ENCODE measurements at regions not wholly inside any gene's neighbourhood (a gene's known extent, or its start where the extent isn't known, plus 50 kb on each side); places are given as distances from the start of the nearest gene placed in this dataset.

DNA sequence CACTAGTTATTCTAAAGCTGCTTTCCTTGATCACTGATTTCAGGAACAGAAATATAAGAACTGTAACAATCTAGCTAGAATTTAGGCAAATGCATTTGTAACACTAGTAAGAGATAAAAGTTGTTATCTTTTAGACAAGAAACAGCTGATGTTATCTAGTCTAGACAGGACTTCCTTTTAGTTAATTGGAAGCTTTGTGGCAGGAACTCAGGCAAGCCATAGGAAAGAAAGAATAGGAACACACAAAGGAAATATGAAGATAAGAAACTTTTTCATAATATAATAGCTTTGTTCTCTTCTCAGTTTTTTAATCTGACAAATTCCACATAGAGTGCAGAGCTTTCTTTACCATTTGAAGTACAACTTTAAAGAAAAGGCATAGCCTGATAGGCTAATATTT, 59.0 kb upstream of the AGR3 start:
- ATAC-seq (ENCODE audit: low read depth) = no peak
- peaks cover 10% of the 10 kb centered on the region for H3K4me1 Mint-ChIP-seq

GRCh38 chr7:16942929-16943509, 61.2 kb upstream of the AGR3 start:
- Histone ChIP-seq H3K4me1 (ENCODE audit: control insufficient read depth in 2 of 2, insufficient read depth in 2 of 2, low read length in 2 of 2) (peaks cover 0 to 3% of the 10 kb centered on the region in 2 donors), H2AFZ (ENCODE audit: insufficient read depth, low read depth, low read length, poor library complexity, severe bottlenecking) (no peak overlapping the region), H3K4me2 (replicated peaks; ENCODE audit: low read depth, low read length, poor library complexity, severe bottlenecking) (no peak overlapping the region), H3K9me3 (ENCODE audit: control extremely low read depth in 1 of 3, control insufficient read depth in 2 of 3, insufficient read depth in 1 of 3, low read length in 2 of 3) (peaks cover 0 to 15% (median 4%) of the 10 kb centered on the region in 3 donors), H4K20me1 (ENCODE audit: control insufficient read depth, insufficient read depth, low read length, poor library complexity, severe bottlenecking) (no peaks in the 10 kb centered on the region), H3K36me3 (replicated peaks in 1 of 2; ENCODE audit: control extremely low read depth in 1 of 2, control insufficient read depth in 1 of 2, extremely low read depth in 1 of 2, insufficient read depth in 2 of 2, low read length in 1 of 2) (no peaks in the 10 kb centered on the region), H3K4me3 (ENCODE audit: control extremely low read depth in 1 of 5, extremely low read depth in 1 of 5, insufficient read depth in 1 of 5, low read depth in 2 of 5, low read length in 4 of 5) (no peak overlapping the region), H3K27ac (ENCODE audit: low read length in 2 of 2) (no peak overlapping the region), H3K79me2 (ENCODE audit: control insufficient read depth, insufficient read depth, low read length) (no peaks in the 10 kb centered on the region), H3K9ac (ENCODE audit: low read length) (no peak overlapping the region), H3K27me3 (replicated peaks in 1 of 4; ENCODE audit: control extremely low read depth in 1 of 4, control insufficient read depth in 3 of 4, insufficient read depth in 4 of 4, low read length in 3 of 4) (no peaks in the 10 kb centered on the region)
- DNase-seq (no peak), ATAC-seq (ENCODE audit: low read depth) (no peak)
- POLR2A ChIA-PET = no interaction called here
- Mint-ChIP-seq H3K9me3 (ENCODE audit: insufficient read depth) (peaks cover 7% of the 10 kb centered on the region), H3K27me3 (no peaks in the 10 kb centered on the region), H3K27ac (no peak overlapping the region), H3K4me3 (no peak overlapping the region), H3K4me1 (peaks cover 10% of the 10 kb centered on the region)
- intact Hi-C loops (cut with micrococcal nuclease) = no loop called here
- CTCF ChIA-PET = no interaction called here
- TF ChIP-seq CTCF (IDR thresholded peaks at IDR 0.05) = no peak
- WGBS (ENCODE audit: insufficient coverage) = 90% methylated on average over 19 of the region's 21 CpGs

More for the DNA sequence above, 59.0 kb upstream of the AGR3 start:
- Histone ChIP-seq H3K9me3 (ENCODE audit: control extremely low read depth in 1 of 3, control insufficient read depth in 2 of 3, insufficient read depth in 1 of 3, low read length in 2 of 3) (peaks cover 0 to 14% (median 0%) of the 10 kb centered on the region in 3 donors), H3K36me3 (replicated peaks in 1 of 2; ENCODE audit: control extremely low read depth in 1 of 2, control insufficient read depth in 1 of 2, extremely low read depth in 1 of 2, insufficient read depth in 2 of 2, low read length in 1 of 2) (no peaks in the 10 kb centered on the region), H3K4me2 (replicated peaks; ENCODE audit: low read depth, low read length, poor library complexity, severe bottlenecking) (no peak overlapping the region), H3K79me2 (ENCODE audit: control insufficient read depth, insufficient read depth, low read length) (no peaks in the 10 kb centered on the region), H3K27me3 (replicated peaks in 1 of 4; ENCODE audit: control extremely low read depth in 1 of 4, control insufficient read depth in 3 of 4, insufficient read depth in 4 of 4, low read length in 3 of 4) (no peaks in the 10 kb centered on the region), H3K4me1 (ENCODE audit: control insufficient read depth in 2 of 2, insufficient read depth in 2 of 2, low read length in 2 of 2) (peaks cover 0 to 3% of the 10 kb centered on the region in 2 donors), H2AFZ (ENCODE audit: insufficient read depth, low read depth, low read length, poor library complexity, severe bottlenecking) (no peak overlapping the region), H3K4me3 (ENCODE audit: control extremely low read depth in 1 of 5, extremely low read depth in 1 of 5, insufficient read depth in 1 of 5, low read depth in 2 of 5, low read length in 4 of 5) (no peak overlapping the region), H3K27ac (ENCODE audit: low read length in 2 of 2) (no peak overlapping the region), H4K20me1 (ENCODE audit: control insufficient read depth, insufficient read depth, low read length, poor library complexity, severe bottlenecking) (no peaks in the 10 kb centered on the region), H3K9ac (ENCODE audit: low read length) (no peak overlapping the region)
- DNase-seq = no peak
- Mint-ChIP-seq H3K9me3 (ENCODE audit: insufficient read depth) (no peaks in the 10 kb centered on the region), H3K27me3 (no peaks in the 10 kb centered on the region), H3K27ac (no peak overlapping the region), H3K4me3 (no peak overlapping the region)
- POLR2A ChIA-PET = no interaction called here
- TF ChIP-seq CTCF (IDR thresholded peaks at IDR 0.05) (no peak), EZH2 (IDR thresholded peaks at IDR 0.05; ENCODE audit: borderline replicate concordance, insufficient read depth, low read depth, low read length, poor library complexity, severe bottlenecking) (no peak)
- intact Hi-C loops (cut with micrococcal nuclease) = no loop called here
- CTCF ChIA-PET = no interaction called here

All from B cell (primary cell).